SK-N-SH (cell line): ENCODE measurements at regions not wholly inside any gene's neighbourhood (a gene's known extent, or its start where the extent isn't known, plus 50 kb on each side); places are given as distances from the start of the nearest gene placed in this dataset.

Source experiments
- CTCF ChIA-PET: fragments of 300-600, 350-600 bp; formaldehyde crosslinking; extraction: SDS; loops from one replicate; lab custom pipeline; 2021; lab: Yijun Ruan, JAX
- POLR2A ChIA-PET: fragments of 350-600 bp; sonication (Branson Sonifier 250); formaldehyde crosslinking; extraction: SDS; loops from one replicate; lab custom pipeline; 2020; ENCODE audit warnings: antibody characterized with exemption, inconsistent platforms; lab: Yijun Ruan, JAX
- DNase-seq: peaks from one replicate; pipeline ENCODE4 v3.0.0; 2012
- H2AFZ ChIP-seq: fragments of 200-600 bp; sonication (generic); 2 replicates; pipeline ENCODE4 v1.8.1; 2016; ENCODE audit warnings: antibody characterized with exemption, mild to moderate bottlenecking, low read depth
- H3F3A ChIP-seq: fragments of 200-600 bp; sonication (generic); replicated peaks from 2 replicates; pipeline ENCODE3; 2016; ENCODE audit warnings: antibody characterized with exemption, mild to moderate bottlenecking; ENCODE audit not compliant: insufficient read depth
- H3K27ac ChIP-seq, 2 experiments: fragments of 200-500 bp in 1 of 2; fragments of 200-600 bp in 1 of 2; sonication (Bioruptor generic) in 1 of 2; sonication (generic), shearing (Covaris generic) in 1 of 2; 2 replicates each; pipeline versions ENCODE4 v1.5.1 to v1.6.1; 2014 to 2016; ENCODE audit warnings: low read depth in 2 of 2, inconsistent platforms in 1 of 2, low read length in 1 of 2, mild to moderate bottlenecking in 1 of 2, mixed read lengths in 1 of 2
- H3K27me3 ChIP-seq: fragments of 200-600 bp; sonication (generic), shearing (Covaris generic); 2 replicates; pipeline ENCODE4 v1.6.1; 2016; ENCODE audit warnings: mixed run types; ENCODE audit not compliant: insufficient read depth
- H3K36me3 ChIP-seq, 2 experiments: fragments of 200-500 bp in 1 of 2; fragments of 200-600 bp in 1 of 2; sonication (Bioruptor generic) in 1 of 2; sonication (generic) in 1 of 2; replicated peaks in 1 of 2; 2 replicates each; pipeline versions ENCODE3 to v1.5.1; 2014 to 2016; ENCODE audit warnings: low read length in 1 of 2, mild to moderate bottlenecking in 1 of 2; ENCODE audit not compliant: insufficient read depth in 2 of 2, control insufficient read depth in 1 of 2
- H3K4me1 ChIP-seq, 2 experiments: fragments of 200-500 bp in 1 of 2; fragments of 200-600 bp in 1 of 2; sonication (Bioruptor generic) in 1 of 2; sonication (generic), shearing (Covaris generic) in 1 of 2; 2 replicates each; pipeline versions ENCODE4 v1.5.1 to v1.6.1; 2014 to 2016; ENCODE audit warnings: low read depth in 1 of 2, low read length in 1 of 2, mixed run types in 1 of 2; ENCODE audit not compliant: insufficient read depth in 2 of 2, control insufficient read depth in 1 of 2
- H3K4me2 ChIP-seq: fragments of 200-600 bp; sonication (generic), shearing (Covaris generic); 2 replicates; pipeline ENCODE4 v1.6.1; 2017; ENCODE audit warnings: mixed run types
- H3K4me3 ChIP-seq, 2 experiments: fragments of 200-500 bp in 1 of 2; fragments of 200-600 bp in 1 of 2; sonication (Bioruptor generic) in 1 of 2; sonication (generic), shearing (Covaris generic) in 1 of 2; 2 replicates each; pipeline versions ENCODE4 v1.5.1 to v1.8.1; 2014 to 2016; ENCODE audit warnings: low read depth in 2 of 2, inconsistent platforms in 1 of 2, low read length in 1 of 2, mild to moderate bottlenecking in 1 of 2, mixed read lengths in 1 of 2, moderate library complexity in 1 of 2
- H3K79me2 ChIP-seq: fragments of 200-600 bp; sonication (generic); 2 replicates; pipeline ENCODE4 v1.8.1; 2017; ENCODE audit warnings: mild to moderate bottlenecking; ENCODE audit not compliant: insufficient read depth
- H3K9ac ChIP-seq: fragments of 200-600 bp; sonication (generic); 2 replicates; pipeline ENCODE4 v1.6.1; 2017; ENCODE audit warnings: mixed run types
- H3K9me2 ChIP-seq: fragments of 200-600 bp; sonication (generic); 2 replicates; pipeline ENCODE4 v1.6.1; 2017; ENCODE audit warnings: mixed run types
- H3K9me3 ChIP-seq: fragments of 200-600 bp; sonication (generic); 2 replicates; pipeline ENCODE4 v1.6.1; 2017; ENCODE audit warnings: mixed run types, mild to moderate bottlenecking, moderate library complexity
- H4K20me1 ChIP-seq: fragments of 200-600 bp; sonication (generic); 2 replicates; pipeline ENCODE4 v1.6.1; 2017; ENCODE audit warnings: mild to moderate bottlenecking, mixed run types; ENCODE audit not compliant: insufficient read depth
- EP300 ChIP-seq, 2 experiments: IDR thresholded peaks; 2 replicates each; pipeline versions ENCODE4 v1.4.0 to v1.6.1; 2012; ENCODE audit warnings: borderline replicate concordance in 1 of 2, low read depth in 1 of 2, low read length in 1 of 2
- FOSL2 ChIP-seq: IDR thresholded peaks from 2 replicates; pipeline ENCODE4 v1.4.0; 2012; ENCODE audit warnings: low read depth, mild to moderate bottlenecking, moderate library complexity, borderline replicate concordance
- FOXJ3 ChIP-seq: sonication (generic); formaldehyde crosslinking; IDR thresholded peaks from 2 replicates; pipeline ENCODE4 v1.5.1; 2020; ENCODE audit warnings: mild to moderate bottlenecking, missing genetic modification reagents
- GABPA ChIP-seq: IDR thresholded peaks from 2 replicates; pipeline ENCODE4 v1.4.0; 2012; ENCODE audit warnings: low read depth, mild to moderate bottlenecking
- POLR2AphosphoS5 ChIP-seq: IDR thresholded peaks from 2 replicates; pipeline ENCODE4 v1.6.1; 2012; ENCODE audit warnings: low read depth, low read length
- RCOR1 ChIP-seq: fragments of 150-350 bp; IDR thresholded peaks from 2 replicates; pipeline ENCODE4 v1.6.1; 2017; ENCODE audit warnings: antibody characterized with exemption, low read length
- RXRA ChIP-seq: IDR thresholded peaks from 2 replicates; pipeline ENCODE4 v1.4.0; 2012; ENCODE audit warnings: low read depth, mild to moderate bottlenecking, borderline replicate concordance
- SMC3 ChIP-seq: IDR thresholded peaks from 2 replicates; pipeline ENCODE4 v1.6.1; 2012; ENCODE audit warnings: low read depth, low read length, improper control_type of control experiment
- TCF12 ChIP-seq: IDR thresholded peaks from 2 replicates; pipeline ENCODE4 v1.4.0; 2012
- TEAD4 ChIP-seq: IDR thresholded peaks from 2 replicates; pipeline ENCODE4 v1.4.0; 2012; ENCODE audit warnings: mild to moderate bottlenecking, borderline replicate concordance; ENCODE audit not compliant: insufficient read depth
- WGBS: methylation state at CpG from one replicate; pipeline ENCODE4 v1.1.6; 2017; ENCODE audit warnings: low lambda C conversion rate; 5-methylcytosine and 5-hydroxymethylcytosine counted together
- TF ChIP-seq, protein P1 (sequence below): fragments of 200-600 bp; sonication (generic); IDR thresholded peaks from 2 replicates; pipeline ENCODE4 v1.6.1; 2017; ENCODE audit warnings: antibody characterized with exemption, mild to moderate bottlenecking, moderate library complexity
- TF ChIP-seq, protein P2 (sequence below): fragments of 150-350 bp; IDR thresholded peaks from 2 replicates; pipeline ENCODE4 v1.6.1; 2016; ENCODE audit warnings: mild to moderate bottlenecking, low read depth, low read length
- TF ChIP-seq, protein P3 (sequence below): fragments of 150-350 bp; IDR thresholded peaks from 2 replicates; pipeline ENCODE4 v1.6.1; 2017; ENCODE audit warnings: antibody characterized with exemption, low read length, low read depth, borderline replicate concordance
- TF ChIP-seq, protein P4 (sequence below): IDR thresholded peaks from 2 replicates; pipeline ENCODE4 v1.4.0; 2012; ENCODE audit warnings: low read depth

DNA sequence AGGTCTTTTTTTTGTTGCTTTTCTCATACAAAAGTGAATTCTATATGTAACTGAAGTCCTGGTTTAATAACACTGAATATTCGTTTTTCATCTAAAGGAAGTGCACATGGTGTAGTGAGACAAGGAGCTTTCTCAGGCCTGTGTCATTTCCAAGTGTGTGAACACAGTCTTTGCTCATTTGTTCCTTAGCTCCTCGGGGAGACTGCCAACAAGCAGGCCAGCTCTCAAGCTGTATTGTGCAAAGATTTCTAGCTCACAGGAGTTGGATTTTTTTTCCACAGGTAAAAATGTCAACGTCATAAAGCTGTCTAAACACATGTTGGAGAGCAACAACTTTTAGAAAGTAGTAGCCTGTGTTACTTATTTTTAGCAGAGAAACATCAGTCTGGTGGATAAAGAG lies 87.8 kb upstream of the S1PR1 start:
- H3K9me3 ChIP-seq, result no peaks in the 10 kb centered on the region
- no peaks in the 10 kb centered on the region for H3K9me2 ChIP-seq
- no peak overlapping the region for H3K4me3 ChIP-seq
- no peak for DNase-seq
- 42% methylated on average over 3 of the region's 3 CpGs for WGBS
- H3K4me1 ChIP-seq, result peaks cover 0 to 10% of the 10 kb centered on the region in 2 experiments; a peak in 2 of 4 replicates
- TF ChIP-seq, protein P1, sequence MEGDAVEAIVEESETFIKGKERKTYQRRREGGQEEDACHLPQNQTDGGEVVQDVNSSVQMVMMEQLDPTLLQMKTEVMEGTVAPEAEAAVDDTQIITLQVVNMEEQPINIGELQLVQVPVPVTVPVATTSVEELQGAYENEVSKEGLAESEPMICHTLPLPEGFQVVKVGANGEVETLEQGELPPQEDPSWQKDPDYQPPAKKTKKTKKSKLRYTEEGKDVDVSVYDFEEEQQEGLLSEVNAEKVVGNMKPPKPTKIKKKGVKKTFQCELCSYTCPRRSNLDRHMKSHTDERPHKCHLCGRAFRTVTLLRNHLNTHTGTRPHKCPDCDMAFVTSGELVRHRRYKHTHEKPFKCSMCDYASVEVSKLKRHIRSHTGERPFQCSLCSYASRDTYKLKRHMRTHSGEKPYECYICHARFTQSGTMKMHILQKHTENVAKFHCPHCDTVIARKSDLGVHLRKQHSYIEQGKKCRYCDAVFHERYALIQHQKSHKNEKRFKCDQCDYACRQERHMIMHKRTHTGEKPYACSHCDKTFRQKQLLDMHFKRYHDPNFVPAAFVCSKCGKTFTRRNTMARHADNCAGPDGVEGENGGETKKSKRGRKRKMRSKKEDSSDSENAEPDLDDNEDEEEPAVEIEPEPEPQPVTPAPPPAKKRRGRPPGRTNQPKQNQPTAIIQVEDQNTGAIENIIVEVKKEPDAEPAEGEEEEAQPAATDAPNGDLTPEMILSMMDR, result no peak
- TF ChIP-seq EP300 (IDR thresholded peaks at IDR 0.05; ENCODE audit: borderline replicate concordance in 1 of 2, low read depth in 1 of 2, low read length in 1 of 2) (no peak), RXRA (no peak), SMC3 (no peak), TCF12 (no peak), GABPA (no peak), POLR2AphosphoS5 (no peak), RCOR1 (no peak), FOXJ3 (CRISPR knock-in tag) (no peak)
- TF ChIP-seq, protein P2, sequence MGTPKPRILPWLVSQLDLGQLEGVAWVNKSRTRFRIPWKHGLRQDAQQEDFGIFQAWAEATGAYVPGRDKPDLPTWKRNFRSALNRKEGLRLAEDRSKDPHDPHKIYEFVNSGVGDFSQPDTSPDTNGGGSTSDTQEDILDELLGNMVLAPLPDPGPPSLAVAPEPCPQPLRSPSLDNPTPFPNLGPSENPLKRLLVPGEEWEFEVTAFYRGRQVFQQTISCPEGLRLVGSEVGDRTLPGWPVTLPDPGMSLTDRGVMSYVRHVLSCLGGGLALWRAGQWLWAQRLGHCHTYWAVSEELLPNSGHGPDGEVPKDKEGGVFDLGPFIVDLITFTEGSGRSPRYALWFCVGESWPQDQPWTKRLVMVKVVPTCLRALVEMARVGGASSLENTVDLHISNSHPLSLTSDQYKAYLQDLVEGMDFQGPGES, result no peak
- TF ChIP-seq, all 33 proteins: peak for 0
- Histone ChIP-seq H3K9ac (no peak overlapping the region), H2AFZ (peak overlapping the region; percentile 66; the same call in 1 of the 2 replicates), H3K27ac (no peak overlapping the region), H4K20me1 (no peaks in the 10 kb centered on the region), H3K27me3 (no peaks in the 10 kb centered on the region), H3K36me3 (no peaks in the 10 kb centered on the region), H3F3A (no peaks in the 10 kb centered on the region), H3K79me2 (no peaks in the 10 kb centered on the region), H3K4me2 (no peak overlapping the region)
- ChIA-PET POLR2A (no interaction called here), CTCF (interaction anchor here (1.3 kb wide), 1 partner anchor 9 kb away, joined by 3 read pairs; no protein-coding TSS in a partner anchor)

DNA sequence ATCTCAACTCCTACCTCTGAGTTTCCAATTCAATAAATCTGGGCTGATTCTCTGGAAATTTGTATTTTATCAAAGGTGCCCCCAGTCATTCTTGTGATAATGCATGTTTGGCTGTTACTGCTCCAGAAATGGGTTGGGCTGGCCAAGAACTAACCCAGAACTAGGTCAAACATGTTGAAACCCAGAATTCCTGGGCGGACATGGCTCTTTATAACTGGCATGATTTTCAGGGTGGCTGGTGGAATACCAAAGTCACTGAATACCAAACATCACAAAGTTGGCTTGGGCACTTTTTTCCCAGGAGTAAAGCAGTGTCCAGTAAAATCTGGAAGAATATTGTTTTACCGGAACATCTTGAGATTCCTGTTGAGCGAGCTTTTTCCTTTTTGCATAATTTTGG lies 89.4 kb upstream of the S1PR1 start:
- no peak overlapping the region for H3K4me3 ChIP-seq
- ChIA-PET POLR2A (no interaction called here), CTCF (no interaction called here)
- no peaks in the 10 kb centered on the region for H3K27me3 ChIP-seq
- no peaks in the 10 kb centered on the region for H3K9me2 ChIP-seq
- no peak overlapping the region for H3K27ac ChIP-seq
- TF ChIP-seq, protein P3, sequence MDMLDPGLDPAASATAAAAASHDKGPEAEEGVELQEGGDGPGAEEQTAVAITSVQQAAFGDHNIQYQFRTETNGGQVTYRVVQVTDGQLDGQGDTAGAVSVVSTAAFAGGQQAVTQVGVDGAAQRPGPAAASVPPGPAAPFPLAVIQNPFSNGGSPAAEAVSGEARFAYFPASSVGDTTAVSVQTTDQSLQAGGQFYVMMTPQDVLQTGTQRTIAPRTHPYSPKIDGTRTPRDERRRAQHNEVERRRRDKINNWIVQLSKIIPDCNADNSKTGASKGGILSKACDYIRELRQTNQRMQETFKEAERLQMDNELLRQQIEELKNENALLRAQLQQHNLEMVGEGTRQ, result no peak
- TF ChIP-seq TEAD4 (no peak), RXRA (no peak), FOSL2 (no peak)
- TF ChIP-seq, protein P4, sequence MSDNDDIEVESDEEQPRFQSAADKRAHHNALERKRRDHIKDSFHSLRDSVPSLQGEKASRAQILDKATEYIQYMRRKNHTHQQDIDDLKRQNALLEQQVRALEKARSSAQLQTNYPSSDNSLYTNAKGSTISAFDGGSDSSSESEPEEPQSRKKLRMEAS, result no peak
- no peak overlapping the region for H3K4me2 ChIP-seq
- H4K20me1 ChIP-seq, result no peaks in the 10 kb centered on the region
- no peak for DNase-seq
- H3K36me3 ChIP-seq, result no peaks in the 10 kb centered on the region
- H3F3A ChIP-seq, result no peaks in the 10 kb centered on the region
- peaks cover 0 to 10% of the 10 kb centered on the region in 2 experiments; a peak in 2 of 4 replicates for H3K4me1 ChIP-seq
- no peak overlapping the region for H3K9ac ChIP-seq
- 86% methylated on average over 3 of the region's 3 CpGs for WGBS
- H3K79me2 ChIP-seq, result no peaks in the 10 kb centered on the region
- H3K9me3 ChIP-seq, result no peaks in the 10 kb centered on the region
- no peak overlapping the region for H2AFZ ChIP-seq
